Inflammatory macrophage (primary cell): ENCODE measurements at regions not wholly inside any gene's neighbourhood (a gene's known extent, or its start where the extent isn't known, plus 50 kb on each side); places are given as distances from the start of the nearest gene placed in this dataset.

Experiments
- DNase-seq, 2 donors: peaks; one replicate each; pipeline ENCODE4 v3.0.0-alpha.2; 2020 to 2022

DNA sequence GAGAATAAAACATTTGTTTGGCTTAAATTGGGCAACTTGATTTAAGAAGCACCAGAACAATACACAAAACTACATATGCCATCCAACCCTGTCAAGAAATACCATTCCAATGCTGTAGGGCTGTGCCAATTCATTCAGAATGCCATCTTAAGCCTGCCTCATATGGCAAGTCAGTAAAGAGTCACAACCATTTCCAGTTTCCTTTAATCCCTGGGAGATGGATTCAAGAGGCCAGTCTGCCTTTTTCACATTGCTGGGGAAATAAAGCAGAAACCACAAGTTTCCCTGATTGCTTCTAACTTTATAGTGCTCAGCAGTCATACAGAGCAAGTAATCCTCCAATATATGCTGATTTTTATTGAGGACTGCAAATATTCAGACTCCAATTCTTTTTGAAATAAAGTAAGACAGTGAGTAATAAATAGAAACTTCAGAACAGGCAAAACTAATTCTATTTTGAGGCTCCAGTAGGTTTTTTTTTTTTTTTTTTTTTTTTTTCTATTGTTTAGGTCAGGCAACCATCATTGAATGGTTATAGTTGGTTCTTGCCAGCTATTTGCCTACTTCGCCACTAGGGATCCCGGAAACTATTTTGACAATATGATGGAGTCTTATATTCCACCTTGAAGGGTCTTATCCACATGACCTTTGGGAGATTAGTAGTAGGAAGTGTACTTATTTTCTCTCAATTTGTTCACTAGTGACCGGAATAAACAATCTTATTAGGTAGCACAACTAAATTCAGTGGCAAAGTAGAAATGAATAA lies 400.9 kb upstream of the MEF2C start:
- DNase-seq, result no peak

DNA sequence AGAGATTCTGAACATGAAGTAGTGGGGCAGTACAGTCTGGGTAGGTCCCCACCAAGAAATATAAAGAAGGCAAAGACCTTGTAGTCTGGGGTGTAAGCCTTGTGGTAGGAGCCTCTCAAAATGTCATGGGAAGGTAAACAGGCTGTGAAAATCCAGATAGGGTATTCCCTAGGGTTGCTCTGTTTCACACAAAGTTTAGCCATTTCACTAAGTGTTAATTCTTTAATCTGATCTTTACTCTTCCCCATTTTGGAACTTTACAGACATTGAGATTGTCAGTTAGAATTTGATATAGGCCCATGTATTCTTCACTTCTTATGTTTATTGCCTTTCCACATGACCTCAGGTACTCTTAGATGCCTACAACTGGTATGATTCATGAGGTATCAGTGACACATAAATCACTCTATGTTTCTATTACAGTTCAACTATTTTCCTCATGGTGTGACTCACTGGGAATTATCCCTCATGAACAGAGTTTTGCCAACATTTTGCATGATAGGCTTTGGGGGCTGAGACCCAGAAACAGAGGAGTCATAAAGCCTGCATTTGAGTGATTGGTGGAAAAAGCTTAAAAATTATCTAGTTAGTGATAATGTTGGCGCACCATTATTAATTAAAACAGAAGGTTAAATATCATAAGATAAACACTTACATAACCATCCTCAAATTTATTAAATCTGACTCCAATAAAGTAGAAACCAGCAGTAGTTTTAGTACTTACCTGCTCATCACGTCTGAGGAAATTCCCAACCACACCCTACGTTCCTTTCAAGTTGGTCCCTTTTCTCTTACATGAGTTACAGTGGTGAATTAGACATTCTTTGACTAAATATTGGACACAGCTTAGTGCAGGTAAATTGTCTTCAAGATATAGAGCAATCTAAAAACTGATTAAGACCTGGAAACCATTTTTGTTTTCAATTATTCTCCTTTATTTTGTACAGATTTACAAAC lies 399.8 kb upstream of the MEF2C start:
- DNase-seq, result no peak

DNA sequence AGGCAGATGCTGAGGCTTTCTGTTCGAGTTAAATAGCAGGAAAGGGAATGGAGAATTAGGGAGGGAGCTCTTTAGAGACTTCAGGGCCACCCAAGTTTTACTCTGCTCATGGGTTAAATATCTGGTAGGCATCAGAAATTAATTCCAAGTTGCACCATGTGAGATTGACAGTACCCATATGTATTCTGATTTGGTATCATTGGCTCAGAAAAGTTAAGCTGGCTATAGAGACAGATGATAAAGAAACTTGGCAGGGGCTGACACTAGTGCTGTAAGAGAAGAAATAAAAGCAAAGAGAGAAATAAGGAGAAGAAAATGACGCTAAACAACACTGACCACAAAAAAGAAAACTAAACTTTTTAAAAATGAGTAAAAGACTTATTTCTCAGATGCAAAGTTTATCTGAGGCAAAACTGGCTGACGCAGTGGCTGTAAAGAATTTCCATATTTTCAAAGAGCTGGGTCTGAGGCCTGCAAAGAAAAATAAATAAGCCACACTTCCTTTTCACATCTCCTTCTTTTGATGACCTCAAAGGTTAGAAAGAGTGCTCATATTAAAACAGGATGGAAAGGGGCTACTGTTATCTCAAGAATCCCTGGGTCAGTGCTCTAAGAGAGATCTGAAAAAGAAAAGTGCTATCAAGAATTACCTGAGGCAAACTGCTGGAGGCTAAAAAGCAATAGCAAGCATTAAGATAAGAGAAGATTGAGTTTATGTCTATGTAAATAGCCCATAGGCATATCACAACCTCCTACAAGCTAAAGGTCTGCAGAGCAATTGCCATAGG lies 399.0 kb upstream of the MEF2C start:
- DNase-seq, result no peak

- DNase-seq, result no peak
Measured at GRCh38 chr5:89281211-89281610, 398.2 kb upstream of the MEF2C start.

DNA sequence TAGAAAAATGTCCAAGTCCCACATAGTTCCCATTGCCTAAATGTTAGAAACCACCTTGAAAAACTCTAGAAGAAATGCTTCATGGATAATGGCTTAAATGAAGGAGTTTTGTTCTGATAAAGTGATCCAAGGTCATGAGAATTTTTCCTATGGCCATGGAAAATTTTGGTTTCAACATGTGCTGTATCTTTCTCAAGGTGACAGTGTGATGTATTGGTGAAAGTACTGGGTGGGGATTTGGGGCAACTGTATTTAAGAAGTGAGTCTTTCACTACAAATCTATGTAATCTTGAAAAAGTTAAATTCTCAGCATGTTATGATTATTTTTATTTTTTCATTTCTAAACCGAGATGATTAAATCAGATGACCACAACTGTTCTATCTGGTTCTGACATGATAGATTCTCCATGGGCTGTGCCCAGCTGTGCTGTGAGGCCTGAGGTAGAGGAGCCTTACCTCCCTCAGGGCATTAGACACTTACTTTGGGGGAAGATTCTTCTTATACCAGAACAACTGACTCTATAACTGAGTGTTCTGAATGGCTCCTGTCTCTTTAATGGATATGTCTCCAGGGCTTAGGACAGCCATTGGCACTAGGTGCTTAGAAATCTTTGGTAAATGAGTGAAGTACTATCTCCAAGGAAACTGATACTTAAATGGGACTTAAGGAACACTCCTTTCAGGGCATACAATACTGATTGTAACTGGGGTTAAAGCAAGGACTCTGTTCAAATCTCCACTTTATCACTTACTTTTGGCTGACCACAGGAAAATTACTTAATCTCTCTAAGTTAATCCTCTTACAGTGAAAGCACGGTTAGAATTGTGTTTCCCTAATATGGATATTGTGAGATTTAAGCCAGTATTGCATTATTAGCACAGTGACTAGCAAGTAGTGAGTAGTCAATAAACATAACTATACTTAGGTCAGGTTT lies 397.4 kb upstream of the MEF2C start:
- peak in 1 of 2 donors; percentile 18 for DNase-seq

DNA sequence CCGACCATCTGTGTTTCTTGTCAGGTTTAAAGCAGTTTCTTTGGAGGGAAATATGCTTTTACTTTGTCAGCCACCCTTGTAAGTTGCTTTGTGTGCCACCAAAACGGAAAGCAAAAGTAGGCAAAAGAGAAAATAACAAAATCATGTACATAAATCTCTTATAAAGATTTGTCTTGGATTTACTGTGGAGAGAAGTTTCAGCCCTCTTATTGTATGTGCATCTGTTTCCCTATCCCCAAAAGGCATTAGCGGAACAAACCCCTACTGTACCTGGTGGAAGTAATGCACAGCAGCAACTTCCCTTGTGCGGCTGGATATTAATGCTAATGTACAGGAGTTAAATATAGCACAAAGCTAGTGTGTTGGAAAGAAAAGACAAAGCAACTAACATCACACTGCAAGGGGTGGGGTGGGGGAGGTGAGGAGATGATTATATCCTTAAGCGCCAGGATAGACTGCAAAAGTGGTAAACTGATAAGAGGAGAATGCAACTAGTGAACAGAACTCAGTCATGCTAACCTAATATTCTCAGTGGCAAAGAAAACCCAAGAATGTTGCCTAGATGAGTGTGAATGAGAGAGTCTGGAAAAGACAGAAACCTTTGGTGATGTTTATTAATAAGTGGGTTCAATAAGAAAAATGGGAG lies 396.5 kb upstream of the MEF2C start:
- no peak for DNase-seq

DNA sequence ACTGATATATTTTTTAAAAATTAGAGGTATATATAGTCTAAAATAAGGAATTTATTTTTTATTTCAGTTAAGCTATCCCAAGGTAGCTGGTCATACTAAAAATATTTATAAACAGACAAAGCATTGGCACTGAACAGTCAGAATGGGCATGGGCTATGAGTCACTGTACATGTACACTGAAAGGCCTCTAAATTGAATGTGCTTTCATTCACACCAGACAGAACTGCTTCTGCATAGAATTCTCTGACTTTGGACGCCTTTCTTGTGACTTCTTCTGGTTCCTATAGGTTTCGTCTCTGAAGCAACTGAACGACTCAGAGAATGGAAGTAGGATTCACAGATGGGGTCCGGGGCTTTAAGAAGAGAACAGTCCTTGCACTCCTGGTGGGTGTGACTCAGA lies 394.8 kb upstream of the MEF2C start:
- no peak for DNase-seq

- DNase-seq, result no peak
Measured at GRCh38 chr5:89276566-89277305, 393.8 kb upstream of the MEF2C start.

GRCh38 chr5:89275066-89275855 lies 392.3 kb upstream of the MEF2C start:
- no peak for DNase-seq

DNA sequence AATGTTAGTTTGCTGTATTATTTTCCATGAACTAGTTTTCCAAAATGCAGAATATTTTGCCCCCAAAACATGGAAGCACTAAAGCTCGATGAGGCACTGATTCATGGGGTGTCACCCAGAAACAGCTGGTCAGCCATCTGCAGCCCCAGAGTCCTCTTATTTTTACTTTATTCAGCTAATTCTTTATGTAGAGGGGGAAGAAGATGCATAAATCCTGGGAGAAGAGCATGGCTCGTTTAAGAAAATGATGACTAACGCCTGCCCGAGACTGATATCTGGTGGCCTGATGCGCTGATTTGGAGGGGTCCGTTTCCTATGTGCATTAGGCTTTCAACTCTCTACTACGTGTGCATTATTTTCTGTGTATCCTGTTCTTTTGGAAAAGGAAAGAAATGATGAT lies 390.3 kb upstream of the MEF2C start:
- no peak for DNase-seq

- no peak for DNase-seq
Measured at GRCh38 chr5:89270901-89271300, 387.9 kb upstream of the MEF2C start.

DNA sequence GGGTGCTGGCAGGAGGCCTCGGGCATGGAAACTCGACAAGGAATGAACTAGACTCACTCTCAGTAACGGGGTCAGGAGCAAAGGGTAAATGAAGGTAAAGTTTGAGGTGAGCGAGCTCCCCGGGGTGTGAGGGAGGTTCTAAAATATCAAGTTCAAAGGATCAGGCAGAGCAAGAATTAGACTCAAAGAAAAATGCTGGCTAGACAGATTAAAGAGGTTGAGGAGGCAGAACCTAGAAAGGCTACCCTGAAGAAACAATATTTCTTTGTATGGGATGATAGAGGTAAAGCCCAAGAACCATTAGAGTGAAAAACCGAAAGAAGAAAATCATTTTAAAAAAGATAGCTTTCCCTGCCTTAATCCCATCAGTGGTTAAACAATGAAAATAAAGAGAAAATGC lies 386.7 kb upstream of the MEF2C start:
- DNase-seq, result no peak

- peak; percentile 57 to 63 for DNase-seq
Measured at GRCh38 chr5:89268460-89268859, 385.5 kb upstream of the MEF2C start.

- peak; percentile 10 to 16 for DNase-seq
Measured at GRCh38 chr5:89267788-89268187, 384.8 kb upstream of the MEF2C start.

DNA sequence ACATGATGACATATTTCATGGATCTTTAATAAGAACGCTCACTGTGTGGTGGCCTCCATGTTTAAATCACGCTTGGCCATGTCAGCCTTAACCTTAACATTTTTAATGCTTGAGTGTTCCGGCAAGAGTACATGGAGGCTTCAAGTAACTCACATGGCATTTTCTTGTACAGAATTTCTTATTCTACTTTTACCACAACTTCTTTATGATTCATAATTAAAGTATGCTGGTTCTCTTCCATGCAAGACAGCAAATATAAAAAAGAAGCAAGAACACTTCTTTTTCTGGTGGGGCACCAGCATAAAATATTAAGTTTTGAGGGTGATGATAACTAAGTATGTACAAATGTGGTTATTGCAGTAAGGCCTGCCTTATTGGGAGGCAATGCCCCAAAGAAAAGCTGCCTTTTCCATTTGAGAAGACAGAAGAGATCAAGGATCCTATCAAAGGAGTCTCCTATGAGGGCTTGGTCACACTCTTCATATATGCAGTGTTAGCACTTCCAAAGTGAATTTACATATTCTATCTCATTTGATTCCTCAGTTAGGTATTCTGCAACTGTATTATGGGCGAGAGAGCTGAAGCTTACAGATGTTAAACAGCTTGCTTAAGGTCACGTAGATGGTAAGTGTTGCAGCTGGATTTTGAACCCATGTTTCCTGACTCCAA lies 382.7 kb upstream of the MEF2C start:
- no peak for DNase-seq

- DNase-seq, result no peak
Measured at GRCh38 chr5:89263846-89264245, 380.9 kb upstream of the MEF2C start.

- no peak for DNase-seq
Measured at GRCh38 chr5:89262030-89262429, 379.0 kb upstream of the MEF2C start.

DNA sequence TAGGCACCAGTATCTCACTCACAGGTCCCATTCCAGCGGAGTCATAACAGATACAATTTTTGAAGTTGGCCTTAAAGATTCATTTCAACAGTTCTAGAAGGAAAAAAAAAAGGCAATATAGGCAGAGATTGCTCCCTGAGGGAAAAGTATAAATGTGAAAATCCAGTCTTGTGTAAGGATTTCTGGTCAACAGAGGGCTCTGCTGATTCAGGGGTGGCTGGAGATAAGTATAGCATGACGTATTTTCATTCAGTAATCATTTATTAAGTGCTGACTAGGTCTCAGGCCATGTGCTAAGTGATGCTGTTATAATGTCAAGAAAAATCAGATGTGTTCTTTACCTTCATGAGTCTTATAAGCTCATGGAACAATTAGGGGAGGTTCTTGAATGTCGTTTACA lies 377.3 kb upstream of the MEF2C start:
- DNase-seq, result no peak

- DNase-seq, result peak; percentile 45
Measured at GRCh38 chr5:89255845-89256463, 373.0 kb upstream of the MEF2C start.
